ENCODE measurements at regions not wholly inside any gene's neighbourhood (a gene's known extent, or its start where the extent isn't known, plus 50 kb on each side); places are given as distances from the start of the nearest gene placed in this dataset.
A peak's percentile ranks its signal among the peaks of the same experiment; 100 is the strongest.

- DNase-seq: no peak
These were observed 595.3 kb downstream of the ARAP2 start for GRCh38 chr4:35649011-35649410.

DNA sequence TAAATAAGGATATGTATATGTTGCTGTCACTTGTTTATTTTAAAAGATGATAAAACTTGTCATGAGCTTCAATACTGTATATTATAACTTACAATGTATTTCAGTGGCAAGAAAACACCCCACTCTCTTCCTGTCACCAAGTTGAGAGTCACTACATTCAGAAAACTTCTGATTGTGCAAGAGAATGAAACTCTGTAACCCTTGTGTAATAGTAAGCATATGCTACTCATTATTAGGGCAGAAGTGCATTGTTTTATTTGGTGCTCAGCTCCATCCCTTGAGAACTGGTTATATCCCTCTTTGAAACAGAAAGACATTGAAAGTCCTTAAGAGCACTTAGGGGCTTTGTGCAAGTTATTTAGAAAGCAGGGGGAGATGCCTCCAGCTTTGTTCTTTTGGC lies 594.5 kb downstream of the ARAP2 start:
- DNase-seq: peak; percentile 11

DNA sequence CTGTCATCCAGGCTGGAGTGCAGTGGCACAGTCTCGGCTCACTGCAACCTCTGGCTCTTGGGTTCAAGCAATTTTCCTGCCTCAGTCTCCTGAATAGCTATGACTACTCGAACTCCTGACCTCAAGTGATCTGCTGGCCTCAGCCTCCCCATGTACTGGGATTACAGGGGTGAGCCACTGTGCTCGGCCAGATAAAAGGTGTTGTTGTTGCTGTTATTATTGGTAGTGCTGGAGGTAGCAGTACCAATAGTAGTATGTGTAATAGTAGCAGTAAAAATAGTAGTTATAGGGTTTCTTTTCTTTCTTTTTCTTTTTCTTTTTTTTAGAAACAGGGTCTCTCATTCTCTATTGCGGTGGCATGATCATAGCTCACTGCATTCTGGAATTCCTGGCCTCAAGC lies 592.1 kb downstream of the ARAP2 start:
- DNase-seq: no peak

DNA sequence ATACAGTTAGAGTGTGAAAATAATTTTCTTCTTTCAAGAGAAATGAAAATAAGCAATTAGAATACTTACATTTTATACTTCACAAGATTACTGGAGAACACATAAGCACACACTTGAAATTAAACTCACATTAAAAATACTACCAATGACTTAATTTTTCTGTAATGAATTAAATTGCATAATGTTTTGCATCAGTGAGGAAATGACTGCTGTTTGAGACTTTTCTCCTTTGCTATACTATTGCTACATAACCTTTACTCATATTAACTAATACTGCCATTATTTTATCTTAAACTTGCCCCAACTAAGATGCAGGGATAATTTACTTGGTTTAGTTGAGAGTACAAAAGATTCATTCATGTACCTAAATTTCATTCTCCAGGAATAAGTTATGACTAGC lies 590.9 kb downstream of the ARAP2 start:
- DNase-seq: no peak

DNA sequence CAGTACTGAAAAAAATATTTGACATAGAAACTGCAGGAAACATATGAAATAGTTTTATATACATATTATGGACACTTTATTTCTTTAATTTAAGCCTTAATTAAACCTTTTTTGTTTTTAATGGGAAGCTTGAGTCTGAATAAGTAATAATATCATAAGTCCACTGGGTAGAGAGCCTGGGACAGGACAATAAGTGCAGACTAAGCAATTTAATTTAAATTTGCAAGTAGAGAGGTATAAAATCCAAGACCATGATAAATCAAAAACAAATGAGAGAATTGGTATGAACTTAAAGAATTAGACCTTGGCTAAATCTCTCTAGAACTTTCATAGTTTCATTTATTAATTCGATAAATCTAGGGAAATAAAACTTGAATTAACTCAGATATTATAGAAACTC lies 571.2 kb downstream of the ARAP2 start:
- no peak for DNase-seq

DNA sequence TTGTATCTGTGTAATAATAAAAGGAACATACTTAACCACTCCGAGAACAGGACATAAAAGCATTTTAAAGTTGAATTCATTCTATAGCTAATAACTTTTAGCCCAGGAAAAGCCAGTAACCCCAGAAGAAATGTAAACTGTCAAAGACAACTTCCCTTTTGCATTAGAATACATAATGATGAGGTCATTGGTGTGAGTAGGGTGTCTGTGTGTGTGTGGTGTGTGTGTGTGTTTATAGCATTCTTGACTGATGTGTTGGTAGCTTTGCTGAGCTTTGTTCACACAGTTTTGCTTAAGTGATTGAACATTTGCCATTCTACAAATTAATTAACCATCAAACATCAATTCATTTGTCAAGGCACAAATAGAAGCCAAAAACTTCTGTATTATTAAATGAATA lies 559.6 kb downstream of the ARAP2 start:
- DNase-seq: no peak

DNA sequence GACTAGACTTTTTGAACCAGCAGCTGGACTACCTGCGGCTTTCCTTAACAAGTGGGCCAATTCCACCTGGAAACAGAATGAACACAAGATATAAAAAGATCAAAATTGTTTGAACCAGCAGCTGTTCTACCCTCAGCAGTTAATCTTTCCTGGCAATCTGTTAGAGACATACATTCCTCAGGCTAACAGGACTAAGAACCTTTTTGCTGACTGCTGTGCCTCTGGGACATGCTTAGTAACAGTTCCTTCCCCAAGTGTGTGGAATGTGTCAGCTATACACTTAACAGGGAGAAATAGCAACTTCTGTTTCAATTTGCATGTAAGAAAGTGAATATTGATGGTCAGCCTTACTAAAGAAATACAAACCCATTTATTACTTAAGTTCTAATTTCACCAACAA lies 554.4 kb downstream of the ARAP2 start:
- DNase-seq: no peak

DNA sequence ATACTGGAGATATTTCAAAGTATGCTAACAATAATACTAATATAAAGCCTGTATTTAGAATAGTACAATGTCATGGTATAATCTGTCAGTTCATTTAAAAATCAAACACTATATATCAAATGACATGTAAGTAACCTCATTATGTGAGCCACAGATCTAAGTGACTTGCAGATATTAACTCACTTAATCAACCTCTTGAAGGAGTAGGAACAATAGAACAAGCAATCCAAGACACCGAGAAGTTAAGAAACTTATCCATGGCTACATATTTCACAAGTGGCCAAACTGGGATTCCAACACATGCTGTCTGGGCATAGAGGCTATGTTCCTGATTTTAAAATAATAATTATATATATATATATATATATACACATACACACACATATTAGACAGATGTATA lies 554.0 kb downstream of the ARAP2 start:
- DNase-seq: no peak

- no peak for DNase-seq
These were observed 549.3 kb downstream of the ARAP2 start for GRCh38 chr4:35695003-35695402.

- DNase-seq: no peak
These were observed 548.9 kb downstream of the ARAP2 start for GRCh38 chr4:35695421-35695820.

DNA sequence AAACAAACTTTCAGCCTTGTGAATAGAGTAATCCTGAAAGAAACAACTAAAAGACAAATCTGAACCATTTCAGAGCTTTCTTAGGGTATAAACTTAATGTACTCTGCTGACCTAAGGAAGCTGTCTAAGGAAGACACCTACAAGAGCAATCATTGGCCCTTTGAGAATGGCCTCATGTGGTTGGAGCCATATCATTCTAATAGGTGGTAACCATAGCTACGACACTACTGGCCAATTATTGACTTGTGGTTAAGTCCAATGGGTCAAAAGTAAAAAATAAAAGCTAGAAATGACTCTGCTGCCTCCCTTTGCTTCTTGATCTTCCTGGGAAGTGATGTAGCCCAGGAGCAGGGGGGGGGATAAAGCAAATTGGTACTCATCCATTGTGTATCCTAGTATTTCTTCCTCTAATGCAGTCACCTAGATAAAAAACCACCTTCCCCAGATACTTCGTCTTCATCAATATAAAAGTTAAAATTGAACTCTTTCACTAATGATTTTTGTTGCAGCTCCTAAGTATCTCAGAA lies 547.0 kb downstream of the ARAP2 start:
- no peak for DNase-seq

GRCh38 chr4:35700663-35701062 lies 543.7 kb downstream of the ARAP2 start:
- no peak for DNase-seq

DNA sequence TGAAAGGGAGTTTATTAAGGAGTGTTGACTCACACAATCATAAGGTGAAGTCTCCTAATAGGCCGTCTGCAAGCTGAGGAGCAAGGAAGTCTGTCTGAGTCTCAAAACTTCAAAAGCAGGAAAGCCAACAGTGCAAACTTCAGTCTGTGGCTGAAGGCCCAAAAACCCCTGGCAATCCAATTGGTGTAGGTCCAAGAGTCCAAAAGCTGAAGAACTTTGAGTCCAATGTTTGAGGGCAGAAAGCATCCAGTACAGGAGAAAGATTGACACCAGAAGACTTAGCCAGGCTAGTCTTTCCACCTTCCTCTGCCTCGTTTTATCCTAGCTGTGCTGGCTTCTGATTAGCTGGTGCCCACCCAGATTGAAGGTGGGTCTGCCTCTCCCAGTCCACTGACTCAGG lies 535.2 kb downstream of the ARAP2 start:
- no peak for DNase-seq

GRCh38 chr4:35710343-35710742 lies 534.0 kb downstream of the ARAP2 start:
- no peak for DNase-seq

GRCh38 chr4:35711127-35711526 lies 533.2 kb downstream of the ARAP2 start:
- no peak for DNase-seq

DNA sequence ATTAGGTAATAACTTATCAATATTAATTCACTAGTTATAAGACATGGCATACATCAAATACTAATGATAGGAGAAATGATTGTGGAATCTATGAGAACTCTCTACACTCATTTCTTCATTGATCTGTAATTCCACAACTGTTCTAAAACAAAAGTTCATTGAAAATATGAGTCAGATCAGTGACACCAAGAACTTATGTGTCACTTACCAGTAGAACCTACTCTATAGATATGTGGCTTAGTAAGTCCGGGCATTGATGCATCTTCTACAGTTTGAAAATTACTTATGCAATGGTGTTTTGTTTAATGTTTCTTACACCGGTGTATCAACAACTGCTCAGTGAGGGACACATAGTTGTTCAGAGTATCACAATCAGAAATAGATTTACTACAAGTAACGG lies 520.3 kb downstream of the ARAP2 start:
- no peak for DNase-seq

DNA sequence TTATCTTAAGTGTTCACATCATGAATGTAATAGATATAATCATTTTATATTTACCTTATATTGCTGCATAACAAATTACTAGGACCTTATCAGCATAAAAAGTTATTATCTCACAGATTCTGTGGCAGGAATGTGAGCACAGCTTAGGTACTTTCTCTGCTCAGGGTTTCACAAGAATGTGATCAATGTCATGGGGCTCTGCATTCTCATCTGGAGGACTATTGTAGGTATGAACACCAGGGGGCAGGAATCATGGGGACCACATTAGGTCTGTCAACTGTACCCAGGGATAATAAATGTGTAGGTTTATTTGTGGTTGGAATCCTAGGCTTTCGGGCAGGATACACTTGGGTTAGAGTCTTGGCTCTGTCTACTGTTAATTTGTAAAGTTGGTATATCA lies 519.2 kb downstream of the ARAP2 start:
- DNase-seq: no peak

GRCh38 chr4:35730414-35730813 lies 513.9 kb downstream of the ARAP2 start:
- no peak for DNase-seq

GRCh38 chr4:35734381-35735098 lies 509.8 kb downstream of the ARAP2 start:
- no peak for DNase-seq

GRCh38 chr4:35739308-35739707 lies 505.0 kb downstream of the ARAP2 start:
- no peak for DNase-seq

DNA sequence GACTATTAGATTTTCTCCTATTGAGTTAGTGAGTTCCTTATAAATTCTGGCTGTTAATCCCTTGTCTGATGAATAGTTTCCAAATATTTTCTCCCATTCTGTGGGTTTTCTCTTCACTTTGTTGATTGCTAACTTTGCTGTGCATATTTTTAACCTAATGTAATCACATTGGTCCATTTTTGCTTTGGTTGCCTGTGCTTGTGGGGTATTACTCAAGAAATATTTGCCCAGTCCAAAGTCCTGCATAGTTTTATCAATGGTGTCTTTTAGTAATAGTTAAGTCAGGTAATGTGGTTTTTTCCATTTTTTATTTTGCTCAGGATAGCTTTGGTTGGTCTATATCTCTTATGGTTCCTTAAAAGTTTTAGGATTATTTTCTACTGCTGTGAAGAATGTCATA lies 490.3 kb downstream of the ARAP2 start:
- no peak for DNase-seq

DNA sequence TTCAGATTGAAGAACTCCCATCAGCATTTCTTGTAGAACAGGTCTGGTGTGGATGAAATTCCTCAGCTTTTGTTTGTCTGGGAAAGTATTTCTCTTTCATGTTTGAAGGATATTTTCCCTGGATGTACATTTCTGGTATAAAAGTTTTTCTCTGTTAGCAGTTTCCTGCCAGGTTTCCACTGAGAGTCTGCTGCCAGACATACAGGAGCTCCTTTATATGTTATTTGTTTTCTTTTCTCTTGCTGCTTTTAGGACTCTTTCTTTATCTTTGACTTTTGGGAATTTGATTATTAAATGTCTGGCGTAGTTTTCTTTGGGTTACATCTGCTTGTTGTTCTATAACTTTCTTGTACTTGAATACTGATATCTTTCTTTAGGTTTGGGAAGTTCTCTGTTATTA lies 486.5 kb downstream of the ARAP2 start:
- no peak for DNase-seq

- no peak for DNase-seq
These were observed 483.5 kb downstream of the ARAP2 start for GRCh38 chr4:35760807-35761206.

- no peak for DNase-seq
These were observed 472.7 kb downstream of the ARAP2 start for GRCh38 chr4:35771571-35771970.

GRCh38 chr4:35772291-35772690 lies 472.0 kb downstream of the ARAP2 start:
- DNase-seq: no peak

Measured in skin of body (tissue), 1 donor.